NCI-H2196 treated with DMSO at 0.1 percent for 48 hours (cell line): ENCODE measurements at regions not wholly inside any gene's neighbourhood (a gene's known extent, or its start where the extent isn't known, plus 50 kb on each side); places are given as distances from the start of the nearest gene placed in this dataset.

Source experiments
- DNase-seq: peaks from one replicate; lab custom pipeline; 2025; ENCODE audit not compliant: unreplicated experiment; lab: John Stamatoyannopoulos, UW

DNA sequence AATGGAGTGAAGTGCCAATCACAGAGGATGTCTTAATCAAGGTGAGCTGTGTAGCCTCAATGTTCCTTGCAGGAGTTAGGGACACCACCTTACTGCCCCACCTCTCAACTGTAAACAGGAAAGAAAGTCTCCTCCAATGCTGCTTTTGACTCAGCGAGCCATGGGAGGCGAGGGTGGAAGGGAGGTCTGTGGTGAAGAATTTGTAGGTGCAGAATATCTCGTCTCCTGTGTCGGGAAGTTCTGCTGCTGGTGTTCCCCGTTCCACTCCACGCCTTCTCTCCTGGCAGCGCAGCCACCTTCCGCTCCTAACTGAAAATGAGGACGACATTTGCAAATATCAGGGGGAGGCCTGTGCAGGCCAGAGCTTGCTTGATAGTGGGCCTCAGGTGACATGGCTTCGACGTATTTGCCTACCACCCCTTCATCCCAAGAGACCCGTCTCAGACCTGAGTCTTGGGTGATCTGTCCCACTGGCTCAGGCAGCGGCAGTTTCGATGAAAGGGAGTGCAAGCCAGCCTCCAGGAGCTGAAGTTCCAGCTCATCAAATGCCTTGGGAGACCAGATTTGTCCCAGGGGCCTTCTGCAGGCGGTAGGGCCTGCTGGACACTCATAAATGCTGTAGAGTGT lies 368.3 kb upstream of the C1orf174 start:
- DNase-seq, result no peak

DNA sequence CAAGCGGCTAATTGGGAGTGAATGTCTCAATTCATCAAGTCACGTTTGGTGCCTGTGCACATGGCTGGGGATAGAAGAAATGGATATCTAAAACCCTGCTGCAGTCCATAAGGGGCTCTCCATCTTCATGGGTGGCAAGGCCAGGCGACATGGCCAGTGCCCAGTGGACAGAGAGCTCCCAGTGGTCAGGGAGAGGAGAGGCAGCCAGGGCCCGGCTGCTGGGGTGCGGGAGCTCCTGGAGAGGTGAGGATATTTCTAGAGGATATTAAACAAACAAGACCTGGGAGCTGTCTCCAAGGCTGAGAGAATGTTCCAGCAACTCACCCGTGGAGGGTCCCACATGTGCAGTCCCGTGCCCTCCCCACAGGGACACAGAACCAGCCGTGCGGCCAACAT lies 368.8 kb upstream of the C1orf174 start:
- DNase-seq, result no peak

DNA sequence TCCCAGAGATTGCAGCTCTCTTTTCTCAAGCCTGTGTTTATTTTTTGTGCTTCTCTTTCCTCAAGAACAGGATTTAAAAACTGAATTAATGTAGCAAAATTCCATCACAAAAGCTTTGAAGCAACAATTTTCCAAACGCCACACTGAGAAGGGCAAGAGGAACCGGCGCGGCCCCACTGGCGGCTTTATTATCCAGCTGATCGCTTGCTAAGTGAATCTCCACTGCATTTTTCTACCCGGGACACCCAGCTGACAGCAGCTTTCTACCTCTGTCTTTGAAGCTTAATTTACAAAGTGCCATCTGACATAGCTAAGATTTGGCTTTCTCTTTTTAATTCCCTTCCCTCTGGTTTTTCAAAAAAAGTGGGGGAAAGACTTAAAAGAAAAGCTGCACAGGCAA lies 369.3 kb upstream of the C1orf174 start:
- no peak for DNase-seq

DNA sequence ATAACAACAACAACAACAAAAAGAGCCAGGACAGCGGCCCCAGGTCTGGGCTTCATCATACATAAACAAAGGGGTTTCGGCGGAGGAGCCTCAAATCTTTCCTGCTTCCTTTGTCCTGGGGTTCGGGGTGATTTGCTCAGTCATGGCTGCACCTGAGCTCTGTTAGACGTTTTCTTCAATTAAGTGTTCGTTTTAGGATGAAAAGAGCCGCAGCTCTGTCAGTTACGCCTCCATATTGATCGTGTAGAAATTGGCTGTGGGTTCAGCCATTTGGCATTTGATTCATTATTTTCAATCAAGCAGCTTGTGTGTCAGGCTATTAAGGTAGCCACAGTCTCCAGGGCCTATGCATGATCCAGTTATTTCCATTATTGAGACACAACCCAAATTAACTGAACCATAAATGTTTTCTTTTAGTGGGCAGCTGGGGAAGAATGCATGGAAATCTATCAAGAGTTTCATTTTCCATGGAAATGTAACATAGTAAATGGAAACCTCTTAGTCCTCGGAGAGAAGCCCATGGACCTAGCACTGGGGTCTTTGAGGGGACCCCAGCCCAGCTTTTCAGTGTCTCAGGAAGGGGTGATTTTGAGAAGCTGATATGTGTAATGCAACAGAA lies 370.0 kb upstream of the C1orf174 start:
- DNase-seq, result no peak

DNA sequence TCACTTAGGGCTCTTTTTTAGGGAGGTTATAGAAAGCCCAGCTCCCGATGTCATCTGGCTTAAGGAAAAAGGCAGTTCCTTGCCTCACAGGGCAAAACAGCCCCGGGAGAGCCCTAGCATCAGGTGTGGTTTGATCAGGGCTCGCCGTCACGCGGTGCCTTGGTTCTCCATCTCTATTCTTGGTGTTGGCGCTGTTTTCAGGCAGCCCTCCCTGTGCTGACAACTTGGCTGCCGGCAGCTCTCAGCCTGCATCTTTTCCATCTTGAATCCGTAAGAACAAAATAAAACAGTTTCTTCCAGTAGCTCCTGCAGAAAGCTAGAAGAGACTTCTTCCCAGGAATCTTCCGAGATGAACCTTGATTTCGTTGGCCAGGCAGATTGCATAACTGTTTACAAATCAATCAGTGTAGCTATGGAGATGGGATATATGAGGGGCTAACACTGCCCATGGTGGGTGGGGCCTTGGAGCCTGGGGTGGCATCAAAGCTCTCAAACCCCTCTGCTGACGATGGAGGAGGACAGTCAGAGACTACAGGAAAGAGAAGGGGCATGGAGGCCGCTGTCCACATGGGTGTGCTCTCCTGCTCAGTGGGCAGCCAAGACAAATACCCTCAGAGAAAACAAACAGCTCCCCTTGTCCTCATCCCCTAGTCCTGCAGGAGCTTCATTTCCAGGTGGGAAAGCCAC lies 370.7 kb upstream of the C1orf174 start:
- no peak for DNase-seq

DNA sequence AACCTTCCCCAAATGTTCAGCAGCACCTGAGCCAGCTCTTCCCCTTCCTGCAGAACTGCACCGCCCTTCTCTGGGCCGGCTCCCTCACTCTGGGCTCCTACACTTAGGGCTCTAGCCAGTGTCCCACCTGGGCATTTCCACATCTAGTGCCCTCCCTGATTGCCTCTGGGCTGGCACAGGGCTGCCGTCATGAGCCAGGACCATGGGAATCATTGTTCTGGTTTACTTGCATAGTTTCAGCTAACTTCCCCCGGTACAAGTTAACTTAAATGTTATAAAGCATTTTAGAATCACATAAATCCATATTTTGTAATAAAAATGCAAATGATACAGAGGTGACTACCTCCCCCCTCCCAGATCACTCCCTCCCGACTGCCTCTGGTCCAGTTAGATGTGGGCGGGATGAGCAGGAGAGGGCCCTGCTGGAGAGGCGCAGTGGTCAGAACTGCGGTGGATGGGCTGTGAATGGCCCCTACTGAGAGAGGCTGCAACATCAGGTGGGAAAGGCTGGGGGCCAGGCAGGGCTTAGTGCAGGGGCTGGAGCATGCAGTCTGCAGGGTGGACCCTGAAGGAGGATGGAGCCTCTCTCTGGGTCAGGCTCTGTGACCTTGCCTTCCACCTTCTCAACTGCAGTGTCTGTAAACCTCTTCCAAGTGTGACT lies 371.4 kb upstream of the C1orf174 start:
- no peak for DNase-seq

DNA sequence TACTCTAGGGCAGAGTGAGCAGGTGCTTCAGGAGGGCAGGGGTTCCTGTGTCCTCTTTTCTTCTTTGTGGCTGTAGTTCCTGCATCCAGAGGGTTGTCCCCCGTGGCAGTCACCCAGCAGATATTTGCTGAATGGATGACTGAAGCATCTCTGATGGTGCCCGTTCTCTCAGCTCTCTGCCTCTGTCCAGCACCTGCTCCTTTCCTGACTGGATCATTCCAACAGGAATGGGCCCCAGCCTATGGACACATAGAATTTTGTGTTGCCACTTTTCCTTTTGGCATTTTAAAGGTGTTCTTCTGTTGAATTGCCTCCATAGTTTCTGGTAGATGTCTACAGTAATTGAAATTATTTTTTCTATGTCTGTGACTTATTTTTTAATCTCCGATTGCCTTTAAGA lies 372.5 kb upstream of the C1orf174 start:
- DNase-seq, result no peak

DNA sequence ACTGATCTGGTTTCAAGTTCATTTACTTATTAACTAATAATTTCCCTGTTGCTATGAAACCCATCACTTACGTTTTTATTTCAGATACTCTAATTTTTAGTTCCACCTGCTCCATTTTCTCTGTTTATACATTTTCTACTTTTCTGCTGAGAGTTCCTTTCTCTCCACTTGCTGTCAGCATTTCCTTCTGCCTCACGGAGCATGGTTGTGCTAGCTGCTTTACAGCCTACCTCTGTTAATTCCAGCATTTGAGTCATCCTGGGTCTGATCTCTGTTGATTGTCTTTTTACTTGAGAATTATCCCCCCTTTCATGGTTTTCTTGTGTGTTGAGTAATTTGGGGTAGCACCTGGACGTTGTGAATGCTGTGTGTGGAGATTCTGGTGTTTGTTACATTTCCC lies 373.2 kb upstream of the C1orf174 start:
- no peak for DNase-seq

DNA sequence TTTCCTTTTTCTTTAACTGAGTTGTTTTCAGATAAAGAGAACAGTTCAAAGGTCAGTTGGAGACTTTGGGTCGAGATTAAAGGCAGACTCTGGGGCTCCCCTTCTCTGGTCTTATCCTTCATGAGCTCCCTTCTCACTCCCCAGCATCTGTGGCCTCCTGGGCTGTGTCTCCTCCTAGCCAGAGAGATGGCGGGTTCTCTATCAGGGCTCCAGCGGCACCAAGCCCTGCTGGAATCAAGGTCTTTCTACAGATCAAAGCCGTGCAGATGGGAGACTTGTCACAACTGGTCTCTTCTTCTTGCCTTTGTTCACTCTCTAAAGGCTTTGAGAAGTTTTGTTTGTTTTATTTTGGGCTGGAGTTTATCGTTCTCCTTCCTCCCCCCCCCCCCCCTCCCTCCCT lies 373.7 kb upstream of the C1orf174 start:
- DNase-seq, result no peak

DNA sequence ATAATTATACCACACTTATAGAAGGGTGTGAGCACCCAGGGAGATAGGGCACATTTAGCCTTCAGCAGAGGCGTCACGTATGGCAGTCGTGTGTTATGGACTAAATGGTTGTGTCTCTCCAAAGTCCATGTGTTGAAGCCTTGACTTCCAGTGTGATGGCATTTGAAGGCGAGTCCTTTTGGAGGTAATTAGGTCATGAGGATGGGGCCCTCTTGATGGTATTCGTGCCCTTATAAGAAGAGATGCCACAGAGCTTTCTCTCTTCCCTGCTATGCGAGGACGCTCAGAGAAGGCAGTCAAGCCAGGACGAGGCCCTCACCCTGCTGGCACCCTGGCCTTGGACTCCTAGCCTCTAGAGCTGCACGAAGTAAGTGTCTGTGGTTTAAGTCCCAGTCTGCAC lies 375.0 kb upstream of the C1orf174 start:
- DNase-seq, result no peak

DNA sequence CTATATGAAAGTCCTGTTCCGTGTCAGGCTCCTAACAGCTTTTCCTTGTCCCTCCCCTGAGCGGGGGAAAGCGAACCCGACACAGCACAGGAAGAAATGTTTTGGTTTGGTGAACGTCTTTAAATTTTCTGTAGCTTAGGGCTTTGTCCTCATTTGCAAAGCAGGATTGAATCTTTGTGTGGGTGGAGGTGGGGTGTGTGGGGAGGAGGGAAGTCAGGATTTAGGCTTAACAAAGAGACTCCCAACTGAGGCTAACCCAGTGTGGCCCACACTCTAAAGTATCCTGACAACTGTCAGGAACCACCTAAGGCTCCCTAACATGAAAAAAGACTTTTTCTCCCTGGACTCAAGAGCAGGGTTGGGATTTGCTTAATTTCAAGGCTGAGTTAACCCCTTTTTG lies 376.2 kb upstream of the C1orf174 start:
- DNase-seq, result no peak

DNA sequence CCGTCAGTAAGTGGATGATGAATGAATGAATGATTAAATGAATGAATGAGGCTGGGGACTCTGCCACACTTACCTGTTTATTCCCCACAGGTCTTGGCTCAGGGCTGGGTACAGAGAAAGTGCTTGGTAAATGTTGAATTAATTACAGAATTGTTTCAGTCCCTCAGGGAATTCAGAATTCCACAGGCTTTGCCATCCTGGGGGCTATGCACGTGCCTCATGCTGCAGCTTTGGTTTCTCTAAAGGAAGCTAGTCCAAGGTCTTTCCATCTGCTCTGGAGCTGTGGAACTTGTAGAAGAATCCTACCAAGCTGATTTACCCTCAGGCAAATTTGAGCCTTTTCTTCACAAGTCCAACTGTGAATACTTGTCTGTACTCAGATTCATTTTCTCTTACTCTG lies 376.8 kb upstream of the AJAP1 start:
- no peak for DNase-seq

DNA sequence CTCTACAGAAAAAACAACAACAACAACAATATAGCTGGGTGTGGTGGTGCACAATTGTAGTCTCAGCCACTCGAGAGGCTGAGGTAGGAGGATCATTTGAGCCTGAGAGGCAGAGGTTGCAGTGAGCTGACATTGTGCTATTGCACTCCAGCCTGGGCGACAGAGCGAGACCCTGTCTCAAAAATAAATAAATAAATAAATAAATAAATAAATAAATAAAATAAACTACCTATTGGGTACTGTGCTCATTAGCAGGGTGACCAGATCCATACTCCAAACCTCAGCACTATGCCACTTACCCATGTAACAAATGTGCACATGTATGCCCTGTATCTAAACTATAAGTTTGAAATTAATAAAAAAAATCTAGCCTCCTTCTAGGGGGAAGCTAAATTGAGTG lies 369.4 kb upstream of the AJAP1 start:
- DNase-seq, result no peak

DNA sequence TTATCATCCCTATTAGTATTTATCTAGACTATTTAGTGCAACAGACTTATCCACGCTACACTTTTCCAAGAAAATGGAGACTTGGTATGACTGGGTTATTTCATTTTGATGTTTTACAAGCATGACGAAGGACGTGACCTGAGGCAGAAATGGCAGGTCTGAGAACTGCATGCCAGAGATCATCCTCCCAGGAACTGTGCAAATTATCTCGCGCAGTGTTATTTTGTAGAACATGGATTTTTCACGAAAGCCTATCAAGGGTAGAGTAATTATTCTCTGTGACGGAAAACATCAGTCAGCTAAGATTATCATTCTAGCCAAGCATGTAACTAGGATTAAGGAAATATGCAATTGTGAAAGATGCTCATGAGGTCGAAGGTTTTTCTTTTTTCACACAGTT lies 361.5 kb upstream of the AJAP1 start:
- no peak for DNase-seq

DNA sequence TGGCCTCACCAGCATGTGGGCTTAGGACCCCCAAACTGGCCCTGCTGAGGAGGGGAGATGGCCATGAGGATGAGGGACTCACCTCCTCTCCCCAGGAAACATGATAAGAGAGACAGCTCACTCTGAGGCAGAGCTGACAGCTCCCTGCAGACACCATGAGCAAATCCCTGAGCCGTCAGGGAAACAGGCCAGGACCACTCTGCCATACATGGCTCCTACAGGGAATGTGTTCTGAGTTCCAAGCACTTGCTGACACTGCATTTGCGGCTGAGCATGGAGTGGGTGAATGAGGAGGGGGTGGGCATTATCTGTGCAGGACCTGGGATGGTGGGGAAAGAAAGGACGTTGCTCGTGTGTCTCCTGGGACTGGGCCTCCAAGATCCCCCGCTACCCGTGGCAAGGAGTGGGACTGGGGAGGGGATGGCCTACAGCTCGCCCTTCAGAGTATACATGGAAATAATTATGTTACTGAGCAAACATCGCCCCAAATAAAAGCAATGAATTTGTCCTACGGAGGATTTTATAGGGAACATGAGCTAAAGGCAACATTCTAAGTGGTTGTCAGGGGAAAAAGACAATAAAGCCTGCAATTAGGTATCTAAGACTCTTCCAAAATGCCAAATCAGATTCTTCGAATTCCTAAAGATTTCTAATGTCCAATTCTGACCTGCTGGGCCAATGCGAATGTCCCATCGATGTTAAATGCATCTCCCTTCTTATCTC lies 355.9 kb upstream of the AJAP1 start:
- no peak for DNase-seq

DNA sequence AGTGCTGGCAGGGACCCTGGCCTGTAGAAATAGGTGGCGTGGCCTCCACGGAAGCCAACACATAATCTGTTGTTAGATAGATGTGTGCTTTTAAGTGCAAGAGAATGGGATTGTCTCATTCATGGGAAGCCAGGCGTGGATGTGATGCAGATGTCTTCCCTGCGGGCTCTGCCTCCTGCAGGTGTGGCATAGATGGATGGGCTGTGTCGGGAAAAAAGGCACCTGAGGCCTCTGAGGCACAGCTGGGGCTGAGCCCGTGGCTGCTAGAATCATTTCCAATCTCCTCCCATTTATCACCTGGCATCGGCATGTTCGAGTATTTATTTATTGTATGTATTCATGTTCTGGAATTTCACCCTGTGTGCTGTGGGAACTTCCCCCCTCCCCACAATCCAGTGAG lies 353.4 kb upstream of the AJAP1 start:
- DNase-seq, result no peak

DNA sequence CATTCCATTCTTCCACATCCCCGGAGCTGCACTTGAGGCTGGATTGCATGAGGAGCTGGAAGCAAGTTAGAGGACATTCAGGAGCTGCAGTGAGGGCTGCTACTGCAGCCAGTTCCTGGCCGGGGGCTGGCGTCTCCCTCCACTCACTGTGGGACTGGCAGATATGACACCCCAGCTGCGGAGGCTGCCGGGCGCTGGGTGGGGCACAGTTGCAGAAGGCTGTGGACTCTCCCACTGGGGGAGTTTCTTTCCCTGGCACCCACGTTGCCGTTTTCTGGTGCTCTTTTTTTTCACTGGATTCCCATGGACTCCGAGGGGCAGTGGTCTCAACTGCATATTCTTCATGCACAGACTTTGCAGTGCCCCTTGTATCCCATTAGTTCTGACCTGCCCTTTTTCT lies 351.1 kb upstream of the AJAP1 start:
- DNase-seq, result no peak

DNA sequence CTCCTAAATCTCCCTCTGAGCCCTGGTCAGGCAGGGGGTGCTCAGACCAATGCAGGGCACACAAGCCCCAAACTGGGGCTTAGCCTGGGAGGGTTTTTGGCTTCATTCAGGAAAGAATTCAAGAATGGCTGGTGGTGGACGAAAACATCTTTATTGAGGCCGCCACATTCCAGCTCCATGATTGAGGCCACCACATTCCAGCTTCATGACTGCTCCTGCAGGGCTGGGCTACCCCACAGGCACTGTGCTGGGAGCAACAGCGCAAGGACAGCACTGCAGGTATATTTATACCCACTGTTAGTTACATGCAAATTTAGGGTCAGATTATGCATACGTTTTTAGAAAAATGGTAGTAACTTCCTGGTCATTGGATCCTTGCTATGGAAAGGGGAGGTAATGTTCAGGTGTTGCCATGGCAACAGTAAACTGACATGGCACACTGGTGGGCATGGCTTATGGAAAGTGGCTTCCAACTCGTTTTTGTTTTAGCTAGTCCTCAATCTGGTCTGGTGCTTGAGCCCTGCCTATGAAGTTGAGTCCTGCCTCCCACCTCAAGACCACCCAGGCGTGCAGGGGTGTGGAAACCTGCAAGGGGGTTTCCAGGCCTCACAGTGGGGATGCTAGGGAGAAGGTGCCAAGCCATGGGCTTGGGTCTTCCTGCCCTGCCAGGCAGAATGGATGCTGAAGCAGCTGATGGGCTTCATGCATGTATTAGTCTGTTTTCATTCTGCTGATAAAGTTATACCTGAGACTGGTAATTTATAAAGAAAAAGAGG lies 348.7 kb upstream of the AJAP1 start:
- no peak for DNase-seq

DNA sequence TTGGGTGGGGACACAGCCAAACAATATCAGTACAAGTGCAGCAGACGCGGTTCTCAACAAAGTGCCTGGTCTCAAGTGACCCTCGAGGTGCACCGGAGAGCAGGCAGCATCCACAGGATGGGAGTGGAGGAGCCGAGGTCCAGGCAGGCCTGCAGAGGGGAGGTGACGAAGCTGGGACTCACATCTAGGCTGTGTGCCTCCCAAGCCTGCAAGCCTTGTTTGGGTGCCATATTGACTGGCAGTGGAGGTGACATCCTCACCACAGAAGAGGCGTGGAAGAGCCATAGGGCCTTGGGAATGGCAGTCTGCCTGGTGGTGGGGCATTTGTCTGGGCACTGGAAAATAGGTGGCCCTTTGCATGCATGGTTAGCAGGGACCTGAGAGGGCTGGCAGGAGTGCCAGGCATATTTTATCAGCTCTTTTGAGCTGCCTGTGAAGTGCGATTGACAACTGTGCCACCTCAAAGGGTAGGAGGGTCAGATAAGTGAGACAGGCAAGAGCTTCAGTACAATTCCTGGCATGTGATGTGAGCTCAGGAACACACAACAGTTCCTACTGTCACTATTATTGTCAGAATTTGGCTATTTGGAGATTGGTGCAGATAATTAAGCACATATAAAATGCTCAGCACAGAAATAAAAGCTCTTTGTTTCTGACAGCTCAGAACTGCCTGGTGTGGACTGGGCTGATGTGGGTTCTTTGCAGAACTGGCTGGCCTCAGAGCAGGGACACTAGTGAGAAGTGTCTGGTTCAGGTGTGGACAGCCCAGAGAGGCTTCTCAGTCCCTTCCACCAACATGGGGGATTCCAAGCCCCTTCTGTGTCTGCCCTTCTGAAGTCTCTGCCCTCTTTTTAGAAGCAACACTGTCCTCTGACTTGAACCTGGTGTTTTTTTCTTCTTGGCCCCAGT lies 347.6 kb upstream of the AJAP1 start:
- DNase-seq, result no peak

DNA sequence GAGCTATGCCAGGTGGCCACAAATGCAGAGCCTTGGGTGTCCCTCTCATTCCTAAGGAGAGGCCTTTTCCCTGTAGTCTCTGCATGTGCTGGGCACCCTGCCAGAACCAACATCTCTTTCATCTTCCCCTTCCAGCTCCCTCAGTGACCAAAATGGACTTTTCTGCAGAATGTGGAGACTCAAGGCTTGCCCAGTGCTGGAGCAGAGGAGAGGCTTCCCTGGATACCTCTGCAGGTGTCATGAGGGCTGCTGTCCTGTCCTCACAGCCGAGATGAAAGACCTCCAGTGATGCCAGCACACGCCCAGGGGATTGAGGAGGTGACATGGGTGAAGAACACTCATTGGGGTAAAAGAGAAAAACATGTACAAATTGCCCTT lies 347.0 kb upstream of the AJAP1 start:
- no peak for DNase-seq
